Tongue (tissue), 1 donor: ENCODE measurements at regions not wholly inside any gene's neighbourhood (a gene's known extent, or its start where the extent isn't known, plus 50 kb on each side); places are given as distances from the start of the nearest gene placed in this dataset.
"Not testable (repeated sequence)": the region's sequence is repeated elsewhere in the genome, so short reads cannot be mapped to it uniquely, and the experiment has no call there.

Source experiments
- DNase-seq: peaks from one replicate; pipeline ENCODE4 v3.0.0-alpha.2; 2015

DNA sequence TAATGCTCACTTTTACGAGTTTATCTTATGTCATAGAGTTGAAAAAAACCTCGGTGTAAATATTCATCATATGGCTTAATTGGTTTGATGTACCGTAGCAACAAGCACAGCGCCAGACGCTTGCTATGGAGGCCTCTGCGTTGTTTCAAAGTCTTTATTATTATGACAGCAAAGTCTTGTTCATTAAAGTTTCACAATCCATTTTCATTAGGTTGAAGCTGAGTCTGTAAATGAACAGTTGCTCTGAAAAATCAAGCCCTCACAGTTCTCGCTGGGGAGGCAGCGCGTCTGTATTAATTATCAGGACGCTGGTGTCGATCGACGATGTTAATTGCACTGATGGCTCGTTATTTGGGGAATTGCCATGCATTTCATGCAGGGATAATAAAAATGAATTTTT lies 185.6 kb downstream of the INSC start:
- no peak for DNase-seq

DNA sequence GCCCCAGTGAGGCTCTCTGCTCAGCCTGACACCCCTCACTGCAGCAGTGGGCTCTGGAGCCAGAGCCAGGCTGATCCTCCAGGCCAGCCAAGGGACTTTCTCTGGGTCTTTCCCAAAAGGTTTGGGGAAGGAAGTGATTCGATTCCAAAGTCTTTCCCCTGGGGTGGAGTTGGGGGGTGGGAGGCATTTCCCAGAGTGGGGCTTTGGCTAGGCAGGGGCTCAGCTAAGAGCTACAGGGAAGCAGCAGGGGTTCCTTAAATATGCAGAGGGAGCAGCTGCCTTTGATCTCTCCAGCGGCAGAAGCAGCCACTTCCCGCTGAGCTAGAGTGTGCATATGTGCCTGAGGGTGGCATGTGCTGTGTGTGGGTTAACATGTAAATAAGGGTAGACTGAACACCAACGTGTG lies 192.9 kb downstream of the INSC start:
- DNase-seq, result no peak

DNA sequence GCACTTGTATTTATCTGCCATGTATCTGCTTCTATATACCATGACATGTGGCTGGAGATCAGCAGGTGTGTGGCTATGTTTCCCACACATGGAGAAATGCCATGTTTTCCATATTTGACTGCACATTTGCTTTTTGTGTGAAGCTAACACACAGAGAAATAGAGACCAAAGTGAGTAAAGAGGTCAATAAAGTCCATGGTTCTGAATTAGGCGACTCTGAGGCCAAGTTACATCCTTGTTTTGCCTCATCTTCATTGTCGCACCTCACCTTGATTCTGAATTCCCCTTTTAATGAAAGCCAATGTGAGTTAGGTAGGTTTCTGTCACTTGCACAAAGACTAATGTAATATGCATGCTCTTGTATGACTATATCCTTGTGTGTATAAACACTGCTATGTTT lies 194.1 kb downstream of the INSC start:
- no peak for DNase-seq

DNA sequence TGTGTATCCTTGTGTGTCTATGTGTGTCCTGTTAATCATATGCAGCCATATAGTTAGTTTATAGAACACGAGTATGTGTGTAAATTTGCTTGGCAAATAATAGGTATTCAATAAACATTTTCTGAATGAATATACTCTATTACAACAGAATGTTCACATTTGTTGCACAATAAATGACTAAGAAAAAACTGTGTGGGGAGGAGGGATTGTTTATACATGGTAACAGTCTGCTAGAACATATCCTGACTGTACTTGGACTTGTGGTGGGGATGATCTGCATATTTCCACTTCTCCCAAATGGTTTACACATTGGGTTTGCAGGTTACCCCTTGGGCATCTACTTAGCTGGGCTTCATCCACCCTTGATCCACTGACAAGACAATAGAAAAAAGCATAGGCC lies 194.6 kb downstream of the INSC start:
- no peak for DNase-seq

DNA sequence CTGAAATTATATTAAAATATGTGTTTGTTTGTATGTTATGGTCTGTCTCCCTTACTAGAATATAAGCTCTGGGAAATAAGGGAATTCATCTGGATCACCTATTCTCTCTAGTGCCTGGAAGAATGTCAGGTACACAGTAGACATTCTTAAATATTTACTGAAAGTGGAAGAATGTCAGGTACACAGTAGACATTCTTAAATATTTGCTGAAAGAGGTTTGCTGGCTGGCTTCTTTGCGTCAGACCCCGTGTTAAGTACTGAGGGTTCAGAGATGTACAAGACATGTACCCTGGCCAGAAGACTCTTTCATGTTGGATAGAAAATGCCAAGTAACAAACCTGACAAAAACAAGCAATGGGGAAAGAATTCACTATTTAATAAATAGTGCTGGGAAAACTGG lies 199.1 kb downstream of the INSC start:
- no peak for DNase-seq

DNA sequence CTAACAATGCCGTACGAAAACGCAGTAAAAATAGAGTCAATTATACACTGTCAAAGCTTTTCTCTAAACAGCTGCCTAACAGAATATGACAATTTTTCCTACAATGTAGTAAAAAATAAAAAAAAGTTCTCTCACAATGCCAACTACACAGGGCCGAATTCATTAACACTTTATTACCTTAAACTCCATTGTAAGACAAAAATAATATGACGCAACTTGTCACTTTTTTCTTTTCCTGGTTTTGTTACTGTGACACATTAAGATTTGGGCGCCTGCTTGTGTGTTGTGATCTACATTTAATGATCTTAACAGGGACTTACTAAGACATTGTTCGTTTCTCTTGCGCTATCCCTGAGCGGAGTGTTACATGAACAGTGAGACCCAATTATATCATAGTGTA lies 204.1 kb downstream of the INSC start:
- DNase-seq, result no peak

DNA sequence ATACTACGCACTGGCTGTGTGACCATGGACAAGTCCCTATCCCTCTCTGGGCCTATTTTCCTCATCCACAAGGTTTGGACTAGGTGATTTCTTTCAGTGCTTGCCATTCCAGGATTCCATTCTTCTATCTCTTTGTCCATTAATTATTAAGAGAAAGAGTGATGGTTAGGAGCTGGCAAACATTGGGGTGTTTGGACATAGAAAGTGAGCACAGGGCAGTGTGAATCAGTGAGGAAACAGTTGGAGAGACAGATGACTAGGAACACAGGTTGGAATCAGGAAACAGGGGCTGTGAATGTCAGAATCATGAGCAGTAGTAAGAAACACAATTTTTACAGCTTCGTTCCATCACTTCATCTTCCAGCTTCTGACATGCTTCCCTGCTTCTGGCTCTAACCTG lies 211.8 kb downstream of the INSC start:
- no peak for DNase-seq

DNA sequence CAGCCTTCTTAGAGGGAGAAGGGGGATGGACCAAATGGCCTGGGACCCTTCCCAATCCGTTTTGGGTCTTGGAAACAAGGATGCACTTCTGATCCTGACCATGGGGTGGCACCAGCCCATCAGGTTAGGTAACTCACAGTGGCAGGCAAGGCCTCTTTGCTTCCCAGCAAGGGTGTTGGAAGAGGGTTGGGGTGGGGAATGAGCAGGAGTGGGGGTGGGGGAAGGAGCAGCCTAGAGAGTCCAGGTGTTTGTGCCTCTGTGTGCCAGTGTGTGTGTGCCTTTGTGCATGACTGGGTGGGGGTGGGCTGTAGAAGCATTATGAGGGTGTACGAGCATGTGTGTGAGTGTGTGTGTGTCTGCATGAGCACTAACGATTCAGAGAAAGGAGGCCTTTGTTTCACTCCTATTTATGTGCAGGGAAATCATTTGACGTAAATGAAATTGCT lies 213.1 kb downstream of the INSC start:
- peak; percentile 83 for DNase-seq

DNA sequence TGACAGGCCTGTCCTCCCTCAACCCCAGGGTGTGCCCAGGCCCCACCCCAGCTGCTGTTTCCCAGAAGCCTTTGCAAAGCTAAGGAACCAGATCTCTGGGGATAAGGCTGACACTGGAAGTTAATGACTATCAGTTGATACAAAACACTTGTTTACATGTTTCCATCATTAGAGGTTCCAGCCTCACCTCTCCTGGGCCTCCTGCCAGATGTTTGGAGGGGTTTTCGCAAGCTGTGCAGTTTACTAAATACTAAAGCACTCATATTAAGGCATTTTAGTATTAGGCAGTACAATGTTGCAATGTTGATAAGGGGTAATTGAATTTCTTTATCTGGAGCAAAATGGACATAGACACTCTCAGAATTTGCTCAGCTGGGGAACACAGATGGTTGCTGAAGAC lies 218.7 kb downstream of the INSC start:
- no peak for DNase-seq

DNA sequence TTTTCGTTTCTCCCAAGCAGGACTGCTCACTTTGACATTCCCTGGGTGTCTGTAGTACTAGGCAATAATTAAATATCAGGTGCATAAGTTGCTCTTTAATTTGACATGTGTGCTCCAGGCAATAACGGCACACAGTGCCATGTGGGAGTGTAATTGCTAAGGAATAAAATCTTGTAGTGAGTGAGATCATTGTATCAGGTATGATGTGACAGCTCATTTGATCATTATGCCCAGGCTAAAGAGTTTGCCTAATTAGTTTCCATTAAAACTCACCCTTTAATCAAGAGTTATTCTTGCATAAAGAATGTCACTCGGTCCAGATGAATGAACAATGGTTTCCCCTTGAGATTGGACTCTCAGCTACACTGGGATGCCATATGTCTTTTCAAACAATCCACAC lies 220.0 kb downstream of the INSC start:
- DNase-seq, result no peak

DNA sequence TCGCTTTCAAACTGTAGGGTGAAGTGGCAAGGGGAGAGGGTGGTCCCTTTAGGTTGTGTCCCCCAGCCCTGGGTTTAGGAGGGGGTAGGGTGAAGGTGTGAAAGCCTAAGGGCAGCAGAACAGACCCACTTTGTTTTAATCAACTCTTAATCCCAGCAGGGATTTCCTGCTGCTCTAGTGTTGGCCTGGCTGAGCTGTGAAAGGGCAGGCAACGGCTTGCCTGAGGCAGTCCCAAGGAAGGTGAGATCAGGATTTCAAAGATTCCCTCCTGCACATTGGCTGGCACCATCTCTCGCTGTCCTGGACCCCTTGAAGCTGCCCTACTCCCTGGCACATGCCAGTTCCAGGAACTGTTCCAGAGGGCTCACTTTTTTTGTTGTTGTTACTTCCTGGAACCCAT lies 221.3 kb downstream of the INSC start:
- DNase-seq, result no peak

DNA sequence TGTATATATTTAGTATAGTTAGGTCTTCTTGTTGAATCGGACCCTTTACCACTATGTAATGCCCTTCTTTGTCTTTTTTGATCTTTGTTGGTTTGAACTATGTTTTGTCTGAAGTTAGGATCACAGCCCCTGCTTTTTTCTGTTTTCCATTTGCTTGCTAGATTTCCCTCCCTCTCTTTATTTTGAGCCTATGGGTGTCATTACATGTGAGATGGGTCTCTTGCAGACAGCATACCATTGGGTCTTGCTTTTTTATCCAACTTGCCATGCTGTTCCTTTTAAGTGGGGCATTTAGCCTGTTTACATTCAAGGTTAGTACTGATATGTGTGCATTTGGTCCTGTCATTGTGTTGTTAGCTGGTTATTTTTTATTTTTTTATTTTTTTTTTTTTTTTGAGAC lies 224.6 kb downstream of the INSC start:
- DNase-seq, result no peak

DNA sequence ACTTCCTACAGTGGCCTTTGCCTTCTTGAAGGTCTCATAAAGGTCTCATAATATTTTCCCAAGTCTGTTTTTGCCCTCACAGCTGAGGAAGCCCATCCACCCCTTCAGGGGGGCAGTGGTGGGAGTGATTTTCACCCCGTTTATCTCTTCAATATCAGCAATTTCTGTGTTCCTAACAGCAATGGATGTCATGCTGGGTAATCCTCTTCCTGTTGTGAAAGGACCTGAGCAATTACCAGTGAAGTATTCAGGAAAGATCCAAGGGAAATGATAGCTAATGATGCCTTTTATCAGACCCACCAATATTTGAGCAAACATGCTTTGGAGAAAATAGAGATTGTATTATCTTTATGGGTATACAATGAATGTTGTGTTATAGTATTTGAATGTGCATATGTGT lies 226.9 kb downstream of the INSC start:
- DNase-seq, result no peak

DNA sequence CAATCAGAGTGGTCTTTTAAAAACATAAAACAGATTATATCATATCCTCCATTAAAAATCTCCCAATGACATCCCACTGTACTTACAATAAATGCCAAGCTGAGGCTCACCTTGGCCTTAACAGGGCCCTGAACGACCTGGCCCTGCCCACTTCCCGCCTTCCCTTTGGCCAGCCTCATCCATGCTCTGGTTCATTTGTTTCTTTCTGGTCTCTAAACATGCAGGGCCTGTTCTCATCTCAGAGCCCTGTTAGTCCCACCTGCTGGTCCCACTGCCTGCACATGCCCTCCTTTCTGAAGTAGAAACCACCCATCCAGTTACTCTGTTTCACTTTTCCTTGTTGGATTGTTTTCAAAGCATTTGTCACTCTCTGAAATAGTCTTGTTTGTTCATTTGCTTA lies 227.4 kb downstream of the INSC start:
- DNase-seq, result no peak

DNA sequence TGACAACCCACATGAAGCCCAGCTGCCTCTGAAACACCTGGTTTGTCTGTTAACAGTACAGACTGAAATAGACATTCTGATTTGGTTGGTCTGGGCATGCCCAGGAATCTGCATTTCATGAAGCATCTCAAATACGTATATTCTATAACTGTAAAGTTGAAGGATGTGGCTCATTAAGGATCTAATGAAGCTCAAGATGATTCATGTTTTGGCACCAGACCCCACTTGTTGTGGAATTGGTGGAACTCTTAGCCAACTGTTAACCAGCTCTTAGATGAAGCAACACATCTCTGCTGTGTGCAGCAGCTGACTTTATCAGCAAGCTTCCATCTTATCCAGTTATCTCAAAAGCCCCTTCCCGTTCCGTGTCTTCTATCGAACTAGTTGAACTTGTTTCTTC lies 232.2 kb downstream of the INSC start:
- no peak for DNase-seq

DNA sequence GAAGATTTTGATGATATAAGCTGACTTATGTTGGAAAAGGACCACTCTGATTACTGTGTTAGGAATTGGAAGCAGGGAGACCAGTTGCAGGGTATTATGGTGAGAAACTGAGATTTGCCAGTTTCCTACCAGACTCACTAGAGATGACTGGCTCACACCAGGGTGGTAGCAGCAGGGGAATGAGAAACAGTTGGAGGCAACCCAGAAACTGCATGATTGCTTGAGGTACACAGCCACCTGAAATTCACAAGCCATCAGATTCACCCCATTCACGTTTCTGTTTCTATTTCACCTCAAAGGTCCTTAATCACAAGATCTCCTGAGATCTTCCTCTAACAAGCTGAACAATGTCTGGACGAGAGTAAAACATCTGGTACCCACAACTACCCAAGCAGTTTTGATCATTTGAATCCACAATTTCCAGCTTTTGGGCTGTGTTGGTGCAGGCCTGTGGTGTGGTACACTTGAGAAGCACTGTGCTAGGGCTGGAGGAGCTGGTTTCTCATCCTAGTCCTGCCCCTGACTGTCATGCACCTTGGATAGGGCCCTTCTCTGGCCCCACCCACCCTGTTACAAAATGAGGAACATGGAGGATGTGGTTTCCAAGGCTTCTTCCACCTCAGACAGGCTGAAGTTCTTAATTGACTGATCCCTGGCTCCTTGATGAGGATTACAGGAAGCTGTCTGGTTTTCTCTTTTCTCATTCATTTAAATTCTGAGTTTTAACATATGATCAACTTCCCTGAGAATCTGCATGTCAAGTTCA lies 233.4 kb downstream of the INSC start:
- no peak for DNase-seq

DNA sequence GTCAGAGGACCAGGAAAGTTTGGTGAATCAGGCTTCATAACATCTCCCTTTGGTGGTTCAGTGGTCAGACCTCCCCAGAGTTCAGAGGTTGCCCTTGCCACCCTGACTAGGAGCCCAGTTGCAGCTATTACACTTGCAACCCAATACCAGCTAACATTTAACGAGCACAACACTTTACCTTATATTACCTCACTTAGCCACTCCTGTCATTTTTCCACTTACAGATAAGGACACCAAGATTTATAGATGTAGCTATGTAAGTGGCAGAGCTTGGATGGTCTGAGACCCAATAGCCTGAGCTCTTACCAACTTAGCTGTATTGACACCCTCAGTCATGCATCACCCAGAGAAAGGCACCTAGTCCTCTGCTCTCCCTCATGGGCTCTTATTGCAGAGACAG lies 234.7 kb downstream of the INSC start:
- DNase-seq, result no peak

DNA sequence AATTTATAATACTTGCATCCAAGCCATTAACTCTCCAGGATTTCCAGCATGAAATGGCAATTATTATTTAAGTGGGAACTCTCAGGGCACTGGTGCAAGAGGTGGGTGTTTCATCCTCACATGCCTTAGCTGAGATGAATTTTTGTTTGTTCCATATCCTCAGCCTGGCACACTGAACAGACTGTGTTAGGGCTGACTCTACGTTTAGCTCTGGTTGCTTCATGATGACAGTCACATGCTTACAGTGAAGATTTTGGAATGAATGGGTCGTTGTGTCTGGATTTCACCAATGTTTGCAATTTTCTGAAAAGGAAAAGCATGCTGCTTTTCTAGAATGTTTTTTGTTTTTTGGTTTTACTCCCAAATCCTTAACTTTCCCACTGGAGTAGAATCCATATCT lies 246.6 kb downstream of the INSC start:
- no peak for DNase-seq

DNA sequence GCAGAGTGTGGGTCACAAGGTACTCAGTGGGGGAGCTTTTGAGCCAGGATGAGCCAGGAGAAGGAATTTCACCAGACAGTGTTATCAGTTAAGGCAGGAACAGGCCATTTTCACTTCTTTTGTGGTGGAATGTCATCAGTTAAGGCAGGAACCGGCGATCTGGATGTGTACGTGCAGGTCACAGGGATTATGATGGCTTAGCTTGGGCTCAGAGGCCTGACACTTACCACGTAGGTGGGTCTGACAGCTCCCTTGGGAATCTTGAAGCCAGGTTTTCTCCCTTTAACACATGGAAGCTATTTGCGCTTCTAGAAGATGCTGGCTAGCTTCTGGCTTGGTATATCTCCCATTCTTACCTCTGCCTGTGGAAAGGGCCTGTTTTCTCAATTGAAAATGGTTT lies 250.6 kb downstream of the INSC start:
- not testable (repeated sequence) for DNase-seq

DNA sequence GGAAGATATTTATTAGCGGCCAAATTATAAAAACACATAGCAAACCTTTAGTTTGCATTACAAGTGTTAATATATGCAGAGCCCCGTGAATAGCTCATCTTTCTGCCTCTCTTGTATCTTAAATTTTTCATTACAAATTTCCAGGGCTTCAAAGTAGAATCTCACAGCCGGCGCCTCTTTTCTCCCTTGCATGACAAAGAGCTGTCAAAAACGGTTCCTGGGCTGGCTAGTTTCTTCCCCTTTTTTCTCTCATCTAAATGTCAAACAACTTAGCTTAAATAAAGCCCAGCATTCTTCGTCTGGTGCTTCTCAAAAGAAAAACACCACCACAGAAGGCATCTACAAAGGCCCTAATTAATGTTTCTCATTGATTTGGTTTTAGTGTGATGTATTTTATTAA lies 253.0 kb downstream of the INSC start:
- DNase-seq, result no peak

DNA sequence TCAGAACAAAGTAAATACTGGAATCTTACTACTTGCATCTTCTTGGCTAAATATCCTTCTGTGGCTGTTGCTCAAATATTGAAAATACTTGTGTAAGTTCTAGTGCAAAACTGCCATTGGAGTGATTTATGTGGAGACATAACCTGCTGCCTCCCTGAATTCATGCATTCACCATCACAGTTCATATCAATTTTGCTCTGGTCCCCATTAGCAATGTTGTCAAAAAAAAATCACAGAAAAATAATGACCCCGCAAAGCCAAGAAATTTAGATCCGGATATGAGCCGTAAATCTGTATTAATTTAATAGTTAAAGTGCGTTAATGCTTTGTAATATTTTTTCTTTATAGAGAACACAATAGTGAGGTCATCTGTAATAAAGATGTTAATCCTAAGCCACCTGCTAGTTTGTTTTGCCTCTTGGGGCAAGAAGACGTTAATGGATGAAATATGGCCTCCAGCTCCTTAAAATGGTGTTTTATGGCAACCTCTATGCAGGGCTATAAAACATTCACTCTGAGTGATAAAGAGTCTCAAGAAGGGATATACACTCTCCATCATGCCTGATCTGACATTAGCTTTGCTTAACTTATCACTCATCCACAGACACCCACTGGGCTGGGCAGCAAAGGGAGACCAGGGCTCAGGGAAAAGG lies 255.9 kb downstream of the INSC start:
- DNase-seq, result no peak

DNA sequence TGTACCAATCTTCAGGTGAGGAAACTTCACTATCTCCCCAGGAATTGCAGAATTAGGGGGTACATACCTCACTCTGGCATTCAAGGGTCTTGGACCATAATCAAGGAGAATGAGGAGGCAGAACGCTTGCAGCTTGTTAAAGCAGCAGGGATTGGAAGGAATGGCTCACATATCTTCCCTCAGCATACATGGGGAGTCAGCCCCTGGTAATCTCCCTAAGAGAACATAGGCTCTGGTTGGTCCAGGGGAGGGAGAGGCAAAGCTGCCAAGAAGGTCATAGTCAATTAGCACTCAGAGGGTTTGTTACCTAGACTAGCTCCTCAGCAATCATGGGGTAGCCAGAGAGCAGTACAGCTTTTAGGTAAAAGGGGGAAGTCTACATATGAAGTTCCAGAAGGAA lies 256.8 kb downstream of the INSC start:
- no peak for DNase-seq

DNA sequence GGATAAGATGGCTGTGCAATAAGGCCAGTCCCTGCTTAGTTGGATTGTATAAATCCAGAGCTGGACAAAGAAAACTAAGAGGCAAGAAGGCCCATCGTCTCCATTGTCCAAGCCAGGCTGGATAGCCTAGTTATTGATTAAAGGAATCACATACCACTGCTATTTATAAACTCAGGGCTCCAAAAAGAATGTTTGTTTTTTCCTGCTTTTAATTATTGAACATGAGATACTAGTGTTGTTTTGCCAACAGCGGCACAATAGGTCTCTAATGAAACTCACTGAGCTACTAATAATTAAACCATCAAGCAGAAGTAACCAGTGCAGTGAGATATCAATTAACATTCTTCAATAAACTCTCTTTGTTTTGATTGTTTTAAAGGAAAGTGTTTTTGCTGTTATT lies 259.7 kb downstream of the INSC start:
- no peak for DNase-seq

DNA sequence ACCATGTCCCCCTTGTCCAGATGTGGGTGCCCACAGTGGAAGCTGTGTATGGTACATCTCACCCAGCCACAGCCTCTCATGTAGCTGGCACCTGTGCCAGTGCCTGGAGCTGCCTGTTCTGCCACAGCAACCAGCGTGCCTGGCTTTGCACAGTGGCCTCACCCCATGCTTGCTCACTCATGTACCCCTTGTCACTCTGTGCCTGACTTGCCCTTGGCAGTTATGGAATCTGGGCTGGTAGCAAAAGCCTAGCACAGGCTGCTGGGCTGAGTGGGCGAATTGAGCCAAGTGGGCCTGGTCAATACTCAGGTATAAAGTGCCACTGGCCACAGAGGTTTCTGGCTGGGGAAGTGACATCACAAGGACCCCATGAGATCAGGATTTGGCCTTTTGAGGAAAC lies 264.2 kb downstream of the INSC start:
- no peak for DNase-seq
